RPMI7951 (cell line): ENCODE measurements at regions not wholly inside any gene's neighbourhood (a gene's known extent, or its start where the extent isn't known, plus 50 kb on each side); places are given as distances from the start of the nearest gene placed in this dataset.
"Not testable (repeated sequence)": the region's sequence is repeated elsewhere in the genome, so short reads cannot be mapped to it uniquely, and the experiment has no call there.

Experiments
- DNase-seq: peaks from one replicate; pipeline ENCODE4 v3.0.0-alpha.2; 2012; ENCODE audit warnings: low read depth

- no peak for DNase-seq
Measured at GRCh38 chr10:125605167-125605566, 77.8 kb downstream of the TEX36 start.

- no peak for DNase-seq
Measured at GRCh38 chr10:125602825-125603224, 80.1 kb downstream of the TEX36 start.

- DNase-seq = no peak
Measured at GRCh38 chr10:125599194-125599593, 83.8 kb downstream of the TEX36 start.

- no peak for DNase-seq
Measured at GRCh38 chr10:125595911-125596310, 87.1 kb downstream of the TEX36 start.

- DNase-seq = no peak
Measured at GRCh38 chr10:125593644-125594043, 89.3 kb downstream of the TEX36 start.

GRCh38 chr10:125592897-125593296, 90.1 kb downstream of the TEX36 start:
- no peak for DNase-seq

- no peak for DNase-seq
Measured at GRCh38 chr10:125591886-125592285, 91.1 kb downstream of the TEX36 start.

- DNase-seq = not testable (repeated sequence)
Measured at GRCh38 chr10:125588738-125589137, 94.2 kb downstream of the TEX36 start.

- no peak for DNase-seq
Measured at GRCh38 chr10:125584954-125585353, 98.0 kb downstream of the TEX36 start.

- DNase-seq = no peak
Measured at GRCh38 chr10:125578658-125579315, 104.2 kb downstream of the TEX36 start.

GRCh38 chr10:125575843-125576242, 107.1 kb downstream of the TEX36 start:
- no peak for DNase-seq

GRCh38 chr10:125568156-125568555, 114.8 kb downstream of the TEX36 start:
- DNase-seq = no peak

- no peak for DNase-seq
Measured at GRCh38 chr10:125567529-125567928, 115.4 kb downstream of the TEX36 start.

- no peak for DNase-seq
Measured at GRCh38 chr10:125565046-125565445, 117.9 kb downstream of the TEX36 start.

GRCh38 chr10:125564570-125564969, 118.4 kb downstream of the TEX36 start:
- DNase-seq = no peak

- DNase-seq = no peak
Measured at GRCh38 chr10:125562737-125563136, 120.2 kb downstream of the TEX36 start.

GRCh38 chr10:125560947-125561346, 122.0 kb downstream of the TEX36 start:
- DNase-seq = no peak

- DNase-seq = no peak
Measured at GRCh38 chr10:125559210-125559609, 123.8 kb downstream of the TEX36 start.

- DNase-seq = no peak
Measured at GRCh38 chr10:125557801-125558505, 125.0 kb downstream of the TEX36 start.

GRCh38 chr10:125557311-125557710, 125.7 kb downstream of the TEX36 start:
- DNase-seq = no peak

GRCh38 chr10:125556882-125557281, 126.1 kb downstream of the TEX36 start:
- no peak for DNase-seq

GRCh38 chr10:125555743-125556142, 127.2 kb downstream of the TEX36 start:
- DNase-seq = no peak

- DNase-seq = no peak
Measured at GRCh38 chr10:125555267-125555666, 127.7 kb downstream of the TEX36 start.

- DNase-seq = no peak
Measured at GRCh38 chr10:125554753-125555152, 128.2 kb downstream of the TEX36 start.
